Panc1 (cell line): ENCODE measurements at regions not wholly inside any gene's neighbourhood (a gene's known extent, or its start where the extent isn't known, plus 50 kb on each side); places are given as distances from the start of the nearest gene placed in this dataset.

ENCODE experiments used
- POLR2AphosphoS5 ChIP-seq: IDR thresholded peaks from 2 replicates; pipeline ENCODE4 v1.6.1; 2012; ENCODE audit warnings: mild to moderate bottlenecking, low read depth, low read length, moderate library complexity
- TCF7L2 ChIP-seq: IDR thresholded peaks from 2 replicates; pipeline ENCODE4 v1.6.1; 2011; ENCODE audit warnings: mild to moderate bottlenecking, low read depth, low read length, inconsistent platforms
- TF ChIP-seq, protein P1 (sequence below): fragments of 450-650 bp; IDR thresholded peaks from 2 replicates; pipeline ENCODE4 v1.5.1; 2017; ENCODE audit warnings: mild to moderate bottlenecking
- TF ChIP-seq, protein P2 (sequence below), 2 experiments: IDR thresholded peaks; 2 replicates each; pipeline ENCODE4 v1.6.1; 2011 to 2012; ENCODE audit warnings: low read depth in 2 of 2, control low read depth in 1 of 2, low read length in 1 of 2, mild to moderate bottlenecking in 1 of 2, moderate library complexity in 1 of 2; ENCODE audit not compliant: insufficient read depth in 1 of 2

DNA sequence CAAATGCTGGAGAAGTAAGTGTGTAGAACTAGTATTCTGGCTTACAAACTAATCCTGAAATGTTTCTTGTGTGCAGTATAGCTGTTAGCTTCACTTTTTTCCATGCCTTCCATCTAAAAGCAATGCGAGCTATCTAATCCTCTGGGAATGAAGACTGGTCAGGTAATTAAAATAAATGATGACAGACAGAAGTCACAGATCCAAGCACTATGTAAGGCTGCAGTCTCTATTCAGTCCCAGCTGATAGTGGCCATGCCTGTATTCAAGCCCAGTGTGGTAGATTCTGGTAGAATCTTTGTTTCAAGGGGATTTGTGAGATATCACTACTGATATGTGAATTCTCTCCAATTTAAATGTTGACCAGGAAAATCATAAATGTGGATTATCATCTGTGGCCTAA is 637.2 kb downstream of the TMTC2 start:
- no peak for TF ChIP-seq POLR2AphosphoS5
- TF ChIP-seq, protein P1, sequence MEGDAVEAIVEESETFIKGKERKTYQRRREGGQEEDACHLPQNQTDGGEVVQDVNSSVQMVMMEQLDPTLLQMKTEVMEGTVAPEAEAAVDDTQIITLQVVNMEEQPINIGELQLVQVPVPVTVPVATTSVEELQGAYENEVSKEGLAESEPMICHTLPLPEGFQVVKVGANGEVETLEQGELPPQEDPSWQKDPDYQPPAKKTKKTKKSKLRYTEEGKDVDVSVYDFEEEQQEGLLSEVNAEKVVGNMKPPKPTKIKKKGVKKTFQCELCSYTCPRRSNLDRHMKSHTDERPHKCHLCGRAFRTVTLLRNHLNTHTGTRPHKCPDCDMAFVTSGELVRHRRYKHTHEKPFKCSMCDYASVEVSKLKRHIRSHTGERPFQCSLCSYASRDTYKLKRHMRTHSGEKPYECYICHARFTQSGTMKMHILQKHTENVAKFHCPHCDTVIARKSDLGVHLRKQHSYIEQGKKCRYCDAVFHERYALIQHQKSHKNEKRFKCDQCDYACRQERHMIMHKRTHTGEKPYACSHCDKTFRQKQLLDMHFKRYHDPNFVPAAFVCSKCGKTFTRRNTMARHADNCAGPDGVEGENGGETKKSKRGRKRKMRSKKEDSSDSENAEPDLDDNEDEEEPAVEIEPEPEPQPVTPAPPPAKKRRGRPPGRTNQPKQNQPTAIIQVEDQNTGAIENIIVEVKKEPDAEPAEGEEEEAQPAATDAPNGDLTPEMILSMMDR: no peak
- no peak for TF ChIP-seq TCF7L2
- TF ChIP-seq, protein P2, sequence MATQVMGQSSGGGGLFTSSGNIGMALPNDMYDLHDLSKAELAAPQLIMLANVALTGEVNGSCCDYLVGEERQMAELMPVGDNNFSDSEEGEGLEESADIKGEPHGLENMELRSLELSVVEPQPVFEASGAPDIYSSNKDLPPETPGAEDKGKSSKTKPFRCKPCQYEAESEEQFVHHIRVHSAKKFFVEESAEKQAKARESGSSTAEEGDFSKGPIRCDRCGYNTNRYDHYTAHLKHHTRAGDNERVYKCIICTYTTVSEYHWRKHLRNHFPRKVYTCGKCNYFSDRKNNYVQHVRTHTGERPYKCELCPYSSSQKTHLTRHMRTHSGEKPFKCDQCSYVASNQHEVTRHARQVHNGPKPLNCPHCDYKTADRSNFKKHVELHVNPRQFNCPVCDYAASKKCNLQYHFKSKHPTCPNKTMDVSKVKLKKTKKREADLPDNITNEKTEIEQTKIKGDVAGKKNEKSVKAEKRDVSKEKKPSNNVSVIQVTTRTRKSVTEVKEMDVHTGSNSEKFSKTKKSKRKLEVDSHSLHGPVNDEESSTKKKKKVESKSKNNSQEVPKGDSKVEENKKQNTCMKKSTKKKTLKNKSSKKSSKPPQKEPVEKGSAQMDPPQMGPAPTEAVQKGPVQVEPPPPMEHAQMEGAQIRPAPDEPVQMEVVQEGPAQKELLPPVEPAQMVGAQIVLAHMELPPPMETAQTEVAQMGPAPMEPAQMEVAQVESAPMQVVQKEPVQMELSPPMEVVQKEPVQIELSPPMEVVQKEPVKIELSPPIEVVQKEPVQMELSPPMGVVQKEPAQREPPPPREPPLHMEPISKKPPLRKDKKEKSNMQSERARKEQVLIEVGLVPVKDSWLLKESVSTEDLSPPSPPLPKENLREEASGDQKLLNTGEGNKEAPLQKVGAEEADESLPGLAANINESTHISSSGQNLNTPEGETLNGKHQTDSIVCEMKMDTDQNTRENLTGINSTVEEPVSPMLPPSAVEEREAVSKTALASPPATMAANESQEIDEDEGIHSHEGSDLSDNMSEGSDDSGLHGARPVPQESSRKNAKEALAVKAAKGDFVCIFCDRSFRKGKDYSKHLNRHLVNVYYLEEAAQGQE (IDR thresholded peaks at IDR 0.05; ENCODE audit: insufficient read depth in 1 of 2, low read depth in 2 of 2, low read length in 1 of 2): no peak
